ENCODE measurements at regions not wholly inside any gene's neighbourhood (a gene's known extent, or its start where the extent isn't known, plus 50 kb on each side); places are given as distances from the start of the nearest gene placed in this dataset.

GRCh38 chr21:35641271-35642016 is 418.9 kb downstream of the SETD4 start (continued):
- TF ChIP-seq REST (IDR thresholded peaks at IDR 0.05; ENCODE audit: low read depth, low read length) (no peak), SIN3A (IDR thresholded peaks at IDR 0.05; ENCODE audit: borderline replicate concordance, low read depth, low read length) (no peak), RFX5 (IDR thresholded peaks at IDR 0.05; ENCODE audit: low read length) (no peak), PBX3 (IDR thresholded peaks at IDR 0.05) (no peak; the same call in 1 of the 2 replicates), CHD2 (IDR thresholded peaks at IDR 0.05; ENCODE audit: low read length, partially characterized antibody) (no peak), RCOR1 (IDR thresholded peaks at IDR 0.05; ENCODE audit: low read length) (no peak), RXRA (IDR thresholded peaks at IDR 0.05; ENCODE audit: borderline replicate concordance, low read depth) (0 out of 2 replicates have a peak, but pooled peaks have one; percentile 19), TEAD4 (IDR thresholded peaks at IDR 0.05; ENCODE audit: borderline replicate concordance, insufficient read depth) (no peak), MEF2A (IDR thresholded peaks at IDR 0.05; ENCODE audit: borderline replicate concordance, low read depth) (no peak; the same call in none of the 2 replicates), JUND (IDR thresholded peaks at IDR 0.05) (peak; percentile 33), NRF1 (IDR thresholded peaks at IDR 0.05; ENCODE audit: low read depth, low read length) (no peak), CTCF (IDR thresholded peaks at IDR 0.05) (no peak), MAX (IDR thresholded peaks at IDR 0.05; ENCODE audit: low read depth) (no peak), GATA2 (CRISPR knock-in tag; IDR thresholded peaks at IDR 0.05) (no peak), USF2 (IDR thresholded peaks at IDR 0.05; ENCODE audit: borderline replicate concordance, low read depth, low read length) (no peak), RAD21 (IDR thresholded peaks at IDR 0.05; ENCODE audit: low read length) (no peak), FOXJ3 (CRISPR knock-in tag; IDR thresholded peaks at IDR 0.05) (no peak), MXI1 (IDR thresholded peaks at IDR 0.05; ENCODE audit: low read depth, low read length) (no peak)

All from SK-N-SH (cell line).